ENCODE measurements at regions not wholly inside any gene's neighbourhood (a gene's known extent, or its start where the extent isn't known, plus 50 kb on each side); places are given as distances from the start of the nearest gene placed in this dataset.

DNA sequence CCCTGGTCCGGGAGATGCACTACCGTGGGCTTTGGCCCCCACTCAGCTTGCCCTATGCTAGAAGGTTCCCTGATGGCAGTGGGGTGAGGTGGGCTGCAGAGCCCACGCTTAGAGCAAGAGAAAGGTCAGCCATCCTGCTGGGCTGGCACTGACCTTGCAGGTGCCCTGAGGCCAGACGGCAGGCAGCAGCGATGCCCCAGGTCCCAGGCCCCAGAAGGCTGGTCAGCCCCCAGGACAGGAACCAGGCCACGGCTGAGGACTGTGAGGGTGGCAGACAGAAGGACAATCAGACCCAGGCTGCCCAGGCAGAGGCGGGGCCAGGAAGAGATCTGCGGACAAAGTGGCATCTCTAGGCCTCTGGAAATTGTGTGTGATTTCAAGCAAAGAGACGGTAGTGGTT is 231.7 kb downstream of the CTTN start:
- no peak for DNase-seq (ENCODE audit: low read depth, low spot score)
- H3K4me3 ChIP-seq (ENCODE audit: low read length): no peak overlapping the region

GRCh38 chr11:70630816-70631623 is 232.7 kb downstream of the CTTN start:
- H3K4me3 ChIP-seq (ENCODE audit: low read length): no peak overlapping the region

DNA sequence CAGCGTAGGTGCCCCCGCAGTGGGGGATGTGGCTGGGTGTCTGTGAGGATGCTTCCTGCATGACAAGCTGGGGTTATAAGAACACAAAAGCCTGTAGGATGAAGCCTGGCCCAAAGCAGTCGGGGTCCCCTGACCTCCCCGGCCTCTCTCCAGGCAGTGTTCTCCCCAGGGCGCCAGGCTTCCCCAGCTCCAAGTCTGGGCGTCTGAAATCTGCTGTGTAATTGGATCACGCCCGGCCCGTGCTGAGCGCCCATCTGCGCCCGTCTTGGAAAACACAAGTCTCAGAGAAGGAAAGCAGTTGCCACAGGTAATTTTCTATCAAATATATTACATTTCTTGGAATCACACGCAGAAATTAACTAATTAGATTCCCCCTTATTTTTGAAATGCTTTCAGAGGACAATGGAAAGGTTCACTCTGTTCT is 233.3 kb downstream of the CTTN start:
- DNase-seq (ENCODE audit: low read depth, low spot score): no peak
- no peak overlapping the region for H3K4me3 ChIP-seq (ENCODE audit: low read length)

More at GRCh38 chr11:70630816-70631623, 232.7 kb downstream of the CTTN start:
- no peak for DNase-seq (ENCODE audit: low read depth, low spot score)

GRCh38 chr11:70633610-70634009 is 235.3 kb downstream of the CTTN start:
- DNase-seq (ENCODE audit: low read depth, low spot score): no peak
- H3K4me3 ChIP-seq (ENCODE audit: low read length): no peak overlapping the region

GRCh38 chr11:70636659-70637058 is 238.3 kb downstream of the CTTN start:
- DNase-seq (ENCODE audit: low read depth, low spot score): no peak
- H3K4me3 ChIP-seq (ENCODE audit: low read length): no peak overlapping the region

DNA sequence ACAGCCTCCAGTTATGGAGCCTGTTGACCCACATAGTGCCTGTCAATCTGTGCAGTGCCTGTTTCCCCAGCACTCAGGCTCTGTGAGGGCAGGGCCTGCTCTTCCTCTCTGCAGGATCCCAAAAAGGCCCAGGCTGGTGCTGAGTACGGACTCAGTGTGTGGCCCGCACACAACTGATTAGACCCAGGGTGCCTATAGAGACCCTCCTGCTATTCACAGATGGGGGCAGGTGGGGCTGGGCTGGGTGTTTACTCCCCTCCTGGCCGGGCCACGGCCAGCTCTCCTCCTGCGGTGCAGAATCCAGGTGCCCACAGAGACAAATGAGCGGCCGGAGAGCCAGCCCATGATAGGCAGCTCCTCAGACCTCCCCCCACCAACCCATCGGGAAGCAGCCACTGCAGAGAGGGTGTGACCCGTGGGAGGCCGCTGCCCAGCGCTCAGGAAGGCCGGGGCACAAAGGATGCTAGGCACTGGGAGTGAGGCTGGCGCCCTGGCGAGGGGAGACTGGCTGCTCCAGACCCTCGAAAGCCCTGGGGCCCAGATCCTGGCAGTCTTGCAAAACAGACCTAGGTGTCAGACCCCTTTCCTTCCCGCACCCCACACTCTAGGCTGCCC is 239.0 kb downstream of the CTTN start:
- H3K4me3 ChIP-seq (ENCODE audit: low read length): no peak overlapping the region
- DNase-seq (ENCODE audit: low read depth, low spot score): no peak

GRCh38 chr11:70637949-70638583 is 239.7 kb downstream of the CTTN start:
- H3K4me3 ChIP-seq (ENCODE audit: low read length): no peak overlapping the region
- no peak for DNase-seq (ENCODE audit: low read depth, low spot score)

DNA sequence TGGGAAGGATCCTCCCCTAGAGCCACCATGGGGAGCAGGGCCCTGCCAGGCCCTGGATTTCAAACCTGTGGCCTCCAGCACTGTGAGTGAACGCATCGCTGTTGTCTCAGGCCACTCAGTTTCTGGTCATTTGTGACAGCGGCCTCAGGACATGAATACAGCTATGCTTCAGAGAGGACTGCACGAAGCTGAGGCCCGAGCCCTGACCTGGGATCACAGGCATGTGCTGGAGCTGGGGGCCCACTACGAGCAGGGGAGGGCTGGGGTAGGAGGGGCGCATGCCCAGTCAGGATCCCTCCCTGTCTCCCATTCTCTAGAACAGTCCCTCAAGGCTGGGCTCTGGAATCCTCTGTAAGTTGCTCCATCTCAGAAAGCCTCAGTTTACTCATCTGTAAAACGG is 242.1 kb downstream of the CTTN start:
- H3K4me3 ChIP-seq (ENCODE audit: low read length): no peak overlapping the region
- no peak for DNase-seq (ENCODE audit: low read depth, low spot score)

DNA sequence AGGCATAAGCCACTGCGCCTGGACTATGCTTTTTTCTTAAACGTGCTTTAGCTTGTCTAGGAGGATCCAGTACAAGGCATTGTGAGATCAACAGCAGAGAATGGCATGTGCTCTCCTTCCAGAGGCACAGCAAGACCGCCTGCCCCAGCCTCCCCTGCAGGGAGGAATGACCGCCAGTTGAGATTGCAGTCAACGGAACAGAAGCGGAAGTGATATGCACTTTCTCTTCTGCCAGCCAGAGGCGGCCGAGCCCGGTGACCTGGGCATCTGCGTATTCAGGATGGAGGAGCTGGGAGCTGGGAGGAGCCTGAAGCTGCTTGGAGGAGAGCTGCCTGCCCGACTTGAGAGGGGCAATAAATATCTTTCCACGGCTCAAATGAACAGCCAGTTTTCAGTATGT is 243.0 kb downstream of the CTTN start:
- H3K4me3 ChIP-seq (ENCODE audit: low read length): no peak overlapping the region
- DNase-seq (ENCODE audit: low read depth, low spot score): no peak

DNA sequence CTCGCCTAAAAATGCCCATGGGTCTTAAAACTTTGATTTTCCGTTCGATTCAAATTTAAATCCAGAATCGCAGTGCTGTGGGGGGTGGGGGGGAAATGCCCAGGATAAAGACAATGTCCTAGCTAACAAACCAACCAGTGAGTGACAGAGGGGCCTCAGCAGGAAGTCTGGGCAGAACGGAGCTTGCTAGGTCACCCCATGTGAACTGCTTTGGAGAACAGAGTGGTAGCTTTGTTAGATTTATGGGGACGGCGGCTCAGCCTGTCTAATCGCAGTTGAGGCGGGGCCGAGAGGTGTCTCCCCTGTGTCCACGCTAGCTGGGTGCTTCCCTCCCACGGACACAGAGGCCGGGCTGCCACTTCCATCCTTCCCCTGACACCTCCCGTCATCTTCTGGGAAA is 243.9 kb downstream of the CTTN start:
- no peak for DNase-seq (ENCODE audit: low read depth, low spot score)
- H3K4me3 ChIP-seq (ENCODE audit: low read length): no peak overlapping the region

- no peak overlapping the region for H3K4me3 ChIP-seq (ENCODE audit: low read length)
- DNase-seq (ENCODE audit: low read depth, low spot score): no peak
Observed at GRCh38 chr11:70643642-70644041, 245.3 kb downstream of the CTTN start.

- H3K4me3 ChIP-seq (ENCODE audit: low read length): no peak overlapping the region
- DNase-seq (ENCODE audit: low read depth, low spot score): no peak
Observed at GRCh38 chr11:70644343-70645060, 246.2 kb downstream of the CTTN start.

DNA sequence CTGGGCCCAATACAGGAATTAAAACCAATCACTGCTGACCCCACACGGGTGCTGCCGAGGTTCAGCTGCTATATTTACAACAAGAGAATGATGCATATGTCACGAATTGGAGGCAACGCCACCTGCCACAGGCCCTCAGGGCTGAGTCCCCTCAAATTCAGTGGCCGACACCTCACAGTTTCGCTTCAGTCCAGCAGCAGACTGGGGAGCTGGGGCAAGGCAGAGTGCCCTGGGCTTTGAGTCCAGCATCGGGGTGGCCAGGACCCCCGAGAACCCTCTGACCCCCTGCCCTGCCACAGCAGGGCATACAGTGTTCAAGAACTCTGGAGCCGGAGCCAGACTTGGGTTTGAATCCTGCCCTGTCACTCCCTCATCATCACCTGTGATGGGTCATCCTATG is 247.2 kb downstream of the CTTN start:
- no peak overlapping the region for H3K4me3 ChIP-seq (ENCODE audit: low read length)

GRCh38 chr11:70646272-70647049 is 248.1 kb downstream of the CTTN start:
- DNase-seq (ENCODE audit: low read depth, low spot score): no peak
- H3K4me3 ChIP-seq (ENCODE audit: low read length): no peak overlapping the region

More for the DNA sequence above, 247.2 kb downstream of the CTTN start:
- no peak for DNase-seq (ENCODE audit: low read depth, low spot score)

DNA sequence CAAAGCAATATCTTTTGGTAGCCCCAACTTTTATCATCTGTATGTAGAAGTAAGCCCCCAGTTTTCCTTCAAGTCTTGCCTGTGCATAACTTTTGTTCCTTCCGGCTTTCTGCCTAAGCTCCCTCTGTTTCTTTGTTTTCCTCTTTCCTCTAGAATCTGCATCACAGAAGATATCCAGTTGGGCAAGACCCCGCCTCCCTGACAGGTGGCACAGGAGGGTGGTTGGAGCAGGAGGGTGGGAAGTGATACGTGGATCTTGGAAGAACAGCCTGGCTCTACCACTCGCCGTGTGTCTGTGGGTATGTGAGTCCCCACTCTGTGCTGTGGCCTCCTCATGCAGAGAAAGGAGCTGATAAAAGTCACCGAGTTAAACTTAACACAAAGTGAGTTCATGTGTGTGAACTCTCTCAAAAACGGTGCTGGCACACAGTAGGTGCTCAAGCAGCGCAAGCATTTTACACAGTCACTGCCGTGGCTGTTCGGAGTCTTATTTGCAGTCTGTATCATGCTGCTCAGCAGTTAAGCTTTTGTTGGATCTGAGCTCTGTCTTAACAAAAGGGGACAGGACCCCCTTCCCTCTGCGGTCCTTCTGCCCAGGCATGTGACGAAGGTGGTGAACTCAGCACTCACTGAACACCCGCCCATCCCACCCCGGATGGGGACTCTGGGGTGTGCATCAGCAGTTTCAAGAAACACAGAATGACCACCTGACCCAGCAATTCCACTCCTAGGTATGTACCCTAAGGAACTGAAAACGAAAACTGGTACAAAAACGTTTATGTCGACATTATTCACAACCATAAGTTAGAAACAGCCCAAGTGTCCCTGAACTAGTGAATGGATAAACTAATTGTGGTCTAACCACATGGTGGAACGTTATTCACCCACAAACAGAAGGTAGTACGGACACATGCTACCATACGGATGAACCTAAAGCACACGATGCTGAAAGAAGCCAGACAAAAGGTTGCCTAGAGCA is 249.1 kb downstream of the CTTN start:
- H3K4me3 ChIP-seq (ENCODE audit: low read length): no peak overlapping the region
- DNase-seq (ENCODE audit: low read depth, low spot score): no peak

- DNase-seq (ENCODE audit: low read depth, low spot score): peak; percentile 67
Observed at GRCh38 chr11:70650075-70650909, 252.0 kb downstream of the CTTN start.

GRCh38 chr11:70651031-70651430 is 252.7 kb downstream of the CTTN start:
- H3K4me3 ChIP-seq (ENCODE audit: low read length): no peak overlapping the region
- DNase-seq (ENCODE audit: low read depth, low spot score): no peak

More at GRCh38 chr11:70650075-70650909, 252.0 kb downstream of the CTTN start:
- H3K4me3 ChIP-seq (ENCODE audit: low read length): no peak overlapping the region

Data from Jurkat, Clone E6-1 (cell line).